ENCODE measurements at regions not wholly inside any gene's neighbourhood (a gene's known extent, or its start where the extent isn't known, plus 50 kb on each side); places are given as distances from the start of the nearest gene placed in this dataset.

GRCh38 chr11:127609025-127609773 lies 608.6 kb upstream of the KIRREL3 start:
- no peaks in the 10 kb centered on the region for H3K27me3 ChIP-seq
- no peak overlapping the region for H3K27ac ChIP-seq
- no peak overlapping the region for H3K4me3 ChIP-seq
- no peaks in the 10 kb centered on the region for H3K36me3 ChIP-seq
- TF ChIP-seq CTCF (IDR thresholded peaks at IDR 0.05), result no peak
- DNase-seq, result no peak
- H3K9me3 ChIP-seq, result no peaks in the 10 kb centered on the region
- no peaks in the 10 kb centered on the region for H3K4me1 ChIP-seq
- intact Hi-C loops (cut with DNase I; ENCODE audit: low total_unique reads), result no loop called here

GRCh38 chr11:127607487-127608085 lies 607.0 kb upstream of the KIRREL3 start:
- TF ChIP-seq CTCF (IDR thresholded peaks at IDR 0.05), result no peak
- Histone ChIP-seq H3K36me3 (no peaks in the 10 kb centered on the region), H3K4me1 (no peaks in the 10 kb centered on the region), H3K27ac (no peak overlapping the region), H3K4me3 (no peak overlapping the region), H3K9me3 (no peaks in the 10 kb centered on the region), H3K27me3 (no peaks in the 10 kb centered on the region)
- intact Hi-C loops (cut with DNase I; ENCODE audit: low total_unique reads), result no loop called here
- DNase-seq, result no peak

GRCh38 chr11:127601578-127601977 lies 601.0 kb upstream of the KIRREL3 start:
- Histone ChIP-seq H3K27ac (no peak overlapping the region), H3K4me1 (no peaks in the 10 kb centered on the region), H3K4me3 (no peak overlapping the region), H3K36me3 (no peaks in the 10 kb centered on the region), H3K9me3 (no peaks in the 10 kb centered on the region), H3K27me3 (no peaks in the 10 kb centered on the region)
- TF ChIP-seq CTCF (IDR thresholded peaks at IDR 0.05), result no peak
- no peak for DNase-seq
- intact Hi-C loops (cut with DNase I; ENCODE audit: low total_unique reads), result no loop called here

GRCh38 chr11:127600674-127601073 lies 600.1 kb upstream of the KIRREL3 start:
- Histone ChIP-seq H3K4me1 (no peaks in the 10 kb centered on the region), H3K4me3 (no peak overlapping the region), H3K9me3 (no peaks in the 10 kb centered on the region), H3K27me3 (no peaks in the 10 kb centered on the region), H3K36me3 (no peaks in the 10 kb centered on the region), H3K27ac (no peak overlapping the region)
- no peak for DNase-seq
- no peak for TF ChIP-seq CTCF (IDR thresholded peaks at IDR 0.05)
- intact Hi-C loops (cut with DNase I; ENCODE audit: low total_unique reads), result no loop called here

- H3K27me3 ChIP-seq, result no peaks in the 10 kb centered on the region
- H3K9me3 ChIP-seq, result no peaks in the 10 kb centered on the region
- H3K4me1 ChIP-seq, result no peaks in the 10 kb centered on the region
- no peak for TF ChIP-seq CTCF (IDR thresholded peaks at IDR 0.05)
- intact Hi-C loops (cut with DNase I; ENCODE audit: low total_unique reads), result no loop called here
- H3K36me3 ChIP-seq, result no peaks in the 10 kb centered on the region
- no peak overlapping the region for H3K27ac ChIP-seq
- H3K4me3 ChIP-seq, result no peak overlapping the region
- DNase-seq, result no peak
These were observed 597.9 kb upstream of the KIRREL3 start for GRCh38 chr11:127598476-127598875.

All from tibial artery (tissue), 4 donors.